WI38 (cell line): ENCODE measurements at regions not wholly inside any gene's neighbourhood (a gene's known extent, or its start where the extent isn't known, plus 50 kb on each side); places are given as distances from the start of the nearest gene placed in this dataset.
"Not testable (repeated sequence)": the region's sequence is repeated elsewhere in the genome, so short reads cannot be mapped to it uniquely, and the experiment has no call there.

Source experiments
- H3K4me3 ChIP-seq: 2 replicates; pipeline ENCODE4 v1.5.1; 2011; ENCODE audit warnings: low read depth, mild to moderate bottlenecking, control low read depth, low read length
- TF ChIP-seq, protein P1 (sequence below): IDR thresholded peaks from 2 replicates; pipeline ENCODE4 v1.5.1; 2012; ENCODE audit warnings: low read depth, mild to moderate bottlenecking, control low read depth, low read length

GRCh38 chr10:33878238-33878786 is 543.8 kb upstream of the NRP1 start:
- no peak overlapping the region for H3K4me3 ChIP-seq
- TF ChIP-seq, protein P1, sequence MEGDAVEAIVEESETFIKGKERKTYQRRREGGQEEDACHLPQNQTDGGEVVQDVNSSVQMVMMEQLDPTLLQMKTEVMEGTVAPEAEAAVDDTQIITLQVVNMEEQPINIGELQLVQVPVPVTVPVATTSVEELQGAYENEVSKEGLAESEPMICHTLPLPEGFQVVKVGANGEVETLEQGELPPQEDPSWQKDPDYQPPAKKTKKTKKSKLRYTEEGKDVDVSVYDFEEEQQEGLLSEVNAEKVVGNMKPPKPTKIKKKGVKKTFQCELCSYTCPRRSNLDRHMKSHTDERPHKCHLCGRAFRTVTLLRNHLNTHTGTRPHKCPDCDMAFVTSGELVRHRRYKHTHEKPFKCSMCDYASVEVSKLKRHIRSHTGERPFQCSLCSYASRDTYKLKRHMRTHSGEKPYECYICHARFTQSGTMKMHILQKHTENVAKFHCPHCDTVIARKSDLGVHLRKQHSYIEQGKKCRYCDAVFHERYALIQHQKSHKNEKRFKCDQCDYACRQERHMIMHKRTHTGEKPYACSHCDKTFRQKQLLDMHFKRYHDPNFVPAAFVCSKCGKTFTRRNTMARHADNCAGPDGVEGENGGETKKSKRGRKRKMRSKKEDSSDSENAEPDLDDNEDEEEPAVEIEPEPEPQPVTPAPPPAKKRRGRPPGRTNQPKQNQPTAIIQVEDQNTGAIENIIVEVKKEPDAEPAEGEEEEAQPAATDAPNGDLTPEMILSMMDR, result no peak

- TF ChIP-seq, protein P1, result no peak
Measured at GRCh38 chr10:33876584-33877400, 542.3 kb upstream of the NRP1 start.

DNA sequence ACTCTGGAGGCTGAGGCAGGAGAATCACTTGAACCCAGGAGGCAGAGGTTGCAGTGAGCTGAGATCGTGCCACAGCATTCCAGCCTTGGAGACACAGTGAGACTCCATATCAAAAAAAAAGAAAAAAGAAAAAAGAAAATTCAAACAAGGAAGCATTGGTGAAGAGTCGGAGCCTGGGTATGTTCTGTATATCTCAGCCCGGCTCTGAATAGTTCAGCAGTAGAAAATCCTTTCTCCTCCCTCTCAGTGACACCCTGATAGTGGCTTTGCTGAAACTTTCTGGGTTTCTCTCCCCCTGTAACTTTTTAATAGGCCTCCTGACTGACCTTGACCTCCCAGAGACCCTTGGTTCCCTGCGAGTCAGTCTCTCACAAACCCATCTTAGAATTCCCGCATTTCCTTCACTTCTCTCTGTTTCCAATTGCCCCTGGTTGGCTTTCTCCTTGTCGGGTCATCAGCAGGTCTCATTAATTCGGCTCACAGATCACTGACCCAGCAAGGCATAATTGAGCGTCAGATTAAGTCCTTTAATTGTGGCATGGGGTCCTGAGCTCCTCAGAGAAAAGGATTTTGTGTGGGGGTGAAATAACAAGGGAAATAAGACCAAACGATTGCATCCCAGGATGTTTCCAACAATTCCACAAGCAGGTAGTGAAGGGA is 541.6 kb upstream of the NRP1 start:
- TF ChIP-seq, protein P1, result no peak
- H3K4me3 ChIP-seq, result no peak overlapping the region

More at GRCh38 chr10:33876584-33877400, 542.3 kb upstream of the NRP1 start:
- H3K4me3 ChIP-seq, result no peak overlapping the region

GRCh38 chr10:33871061-33871956 is 536.8 kb upstream of the NRP1 start:
- TF ChIP-seq, protein P1, result no peak
- no peak overlapping the region for H3K4me3 ChIP-seq

DNA sequence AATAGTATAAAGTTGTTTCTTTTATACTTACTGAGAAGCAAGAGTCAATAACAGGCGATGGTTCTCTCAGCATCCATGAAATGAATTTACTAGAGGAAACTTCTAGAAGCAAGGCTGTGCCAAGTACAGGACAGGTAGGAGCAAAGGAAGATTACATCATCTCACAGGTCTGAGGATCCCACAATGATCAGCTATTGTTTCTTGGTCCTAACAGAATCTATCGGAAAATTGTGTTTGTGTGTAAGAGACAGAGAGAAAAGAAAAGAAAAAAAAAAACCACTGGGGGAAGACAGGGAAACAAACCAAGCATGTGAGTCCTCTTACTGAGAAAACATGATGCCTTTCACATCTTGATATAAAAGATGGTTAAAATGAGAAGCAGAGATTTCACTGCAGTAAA is 535.0 kb upstream of the NRP1 start:
- no peak overlapping the region for H3K4me3 ChIP-seq
- TF ChIP-seq, protein P1, result no peak

- TF ChIP-seq, protein P1, result no peak
Measured at GRCh38 chr10:33869028-33869427, 534.6 kb upstream of the NRP1 start.

GRCh38 chr10:33867199-33867789 is 532.8 kb upstream of the NRP1 start:
- not testable (repeated sequence) for H3K4me3 ChIP-seq

More at GRCh38 chr10:33869028-33869427, 534.6 kb upstream of the NRP1 start:
- H3K4me3 ChIP-seq, result no peak overlapping the region
